SK-N-MC (cell line): ENCODE measurements at regions not wholly inside any gene's neighbourhood (a gene's known extent, or its start where the extent isn't known, plus 50 kb on each side); places are given as distances from the start of the nearest gene placed in this dataset.

Source experiments
- EZH2 ChIP-seq: fragments of 200-600 bp; sonication (generic); IDR thresholded peaks from one replicate; pipeline ENCODE4 v1.6.1; 2017; ENCODE audit warnings: antibody characterized with exemption
- POLR2AphosphoS5 ChIP-seq: IDR thresholded peaks from 2 replicates; pipeline ENCODE4 v1.6.1; 2012; ENCODE audit warnings: mild to moderate bottlenecking, low read depth, low read length, borderline replicate concordance

DNA sequence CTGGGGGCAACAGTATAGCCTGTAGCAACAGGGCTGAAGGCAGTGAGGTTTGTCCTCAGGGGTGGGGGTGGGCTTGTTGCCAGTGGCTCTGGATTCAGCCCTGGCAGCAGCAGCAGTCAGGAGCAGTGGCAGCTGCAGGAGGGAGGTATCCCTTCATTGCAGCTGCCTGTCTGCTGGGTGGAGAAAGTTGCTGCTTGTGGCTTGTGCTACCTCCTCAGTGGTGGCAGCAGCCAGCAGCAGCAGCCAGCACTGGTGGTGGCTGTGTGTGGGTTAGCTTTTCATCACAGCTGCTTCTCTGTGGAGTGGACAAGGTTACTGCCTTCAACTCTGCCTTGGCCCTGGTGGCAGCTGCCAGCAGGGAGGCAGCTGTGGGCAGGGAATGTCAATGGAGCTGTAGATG, 94.9 kb downstream of the ARL6IP6 start:
- TF ChIP-seq POLR2AphosphoS5 (no peak), EZH2 (no peak)
